ENCODE measurements at regions not wholly inside any gene's neighbourhood (a gene's known extent, or its start where the extent isn't known, plus 50 kb on each side); places are given as distances from the start of the nearest gene placed in this dataset.

DNA sequence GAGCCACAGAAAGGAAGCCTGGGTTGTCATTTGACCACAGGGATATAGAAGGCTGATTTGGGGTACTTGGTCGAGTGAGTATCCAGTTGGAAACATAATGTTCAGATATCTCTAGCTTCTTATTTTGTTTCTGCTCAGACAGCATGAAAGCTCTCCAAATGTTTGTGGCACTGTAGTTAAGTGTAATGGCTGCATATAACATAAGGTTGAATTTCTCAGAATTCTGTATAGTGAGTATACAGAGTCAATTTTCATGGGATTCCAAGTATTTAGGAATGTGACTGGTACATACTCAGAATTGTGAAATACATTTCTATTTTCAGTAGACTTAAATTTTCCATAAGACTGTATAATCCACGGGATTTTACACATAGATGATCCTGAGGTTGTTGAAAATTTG is 2102.1 kb upstream of the RAG2 start:
- no peak for TF ChIP-seq EP300 (IDR thresholded peaks at IDR 0.05)
- TF ChIP-seq, protein P1, sequence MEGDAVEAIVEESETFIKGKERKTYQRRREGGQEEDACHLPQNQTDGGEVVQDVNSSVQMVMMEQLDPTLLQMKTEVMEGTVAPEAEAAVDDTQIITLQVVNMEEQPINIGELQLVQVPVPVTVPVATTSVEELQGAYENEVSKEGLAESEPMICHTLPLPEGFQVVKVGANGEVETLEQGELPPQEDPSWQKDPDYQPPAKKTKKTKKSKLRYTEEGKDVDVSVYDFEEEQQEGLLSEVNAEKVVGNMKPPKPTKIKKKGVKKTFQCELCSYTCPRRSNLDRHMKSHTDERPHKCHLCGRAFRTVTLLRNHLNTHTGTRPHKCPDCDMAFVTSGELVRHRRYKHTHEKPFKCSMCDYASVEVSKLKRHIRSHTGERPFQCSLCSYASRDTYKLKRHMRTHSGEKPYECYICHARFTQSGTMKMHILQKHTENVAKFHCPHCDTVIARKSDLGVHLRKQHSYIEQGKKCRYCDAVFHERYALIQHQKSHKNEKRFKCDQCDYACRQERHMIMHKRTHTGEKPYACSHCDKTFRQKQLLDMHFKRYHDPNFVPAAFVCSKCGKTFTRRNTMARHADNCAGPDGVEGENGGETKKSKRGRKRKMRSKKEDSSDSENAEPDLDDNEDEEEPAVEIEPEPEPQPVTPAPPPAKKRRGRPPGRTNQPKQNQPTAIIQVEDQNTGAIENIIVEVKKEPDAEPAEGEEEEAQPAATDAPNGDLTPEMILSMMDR (IDR thresholded peaks at IDR 0.05): no peak

All from ovary (tissue), 3 donors.